Naive B cell (primary cell): ENCODE measurements at regions not wholly inside any gene's neighbourhood (a gene's known extent, or its start where the extent isn't known, plus 50 kb on each side); places are given as distances from the start of the nearest gene placed in this dataset.
A peak's percentile ranks its signal among the peaks of the same experiment; 100 is the strongest.

ENCODE experiments used
- ATAC-seq, 2 donors: fragments of 150-1000 bp; cut with Tn5 transposase; 2 replicates each; pipeline ENCODE4 v1.10.0; 2021; ENCODE audit warnings: low read depth in 2 of 2, mild to moderate bottlenecking in 2 of 2, moderate library complexity in 2 of 2
- DNase-seq: peaks from one replicate; pipeline ENCODE4 v3.0.0; 2022
- H3K27ac Mint-ChIP-seq, 6 donors: one replicate each; pipeline ENCODE4 v1.8.0; 2020 to 2022; ENCODE audit warnings: mild to moderate bottlenecking in 6 of 6, mixed read lengths in 6 of 6, moderate library complexity in 5 of 6, inconsistent platforms in 2 of 6
- H3K27me3 Mint-ChIP-seq, 3 donors: one replicate each; pipeline ENCODE4 v1.8.0; 2021 to 2022; ENCODE audit warnings: mixed read lengths in 3 of 3, mild to moderate bottlenecking in 1 of 3
- H3K36me3 Mint-ChIP-seq, 2 donors: one replicate each; pipeline ENCODE4 v1.8.0; 2020 to 2022; ENCODE audit warnings: mixed read lengths in 2 of 2, inconsistent platforms in 1 of 2, mild to moderate bottlenecking in 1 of 2
- H3K4me1 Mint-ChIP-seq, 3 donors: one replicate each; pipeline ENCODE4 v1.8.0; 2020 to 2022; ENCODE audit warnings: mixed read lengths in 3 of 3, inconsistent platforms in 1 of 3, mild to moderate bottlenecking in 1 of 3, moderate library complexity in 1 of 3
- H3K4me3 Mint-ChIP-seq, 8 donors: one replicate each; pipeline ENCODE4 v1.8.0; 2020 to 2022; ENCODE audit warnings: mild to moderate bottlenecking in 8 of 8, mixed read lengths in 8 of 8, moderate library complexity in 8 of 8, inconsistent platforms in 2 of 8
- H3K9me3 Mint-ChIP-seq, 7 donors: one replicate each; pipeline ENCODE4 v1.8.0; 2020 to 2022; ENCODE audit warnings: mixed read lengths in 7 of 7, mild to moderate bottlenecking in 5 of 7, inconsistent platforms in 2 of 7, moderate library complexity in 1 of 7

GRCh38 chr22:48709453-48709852, 1118.2 kb downstream of the BRD1 start:
- peaks cover 0 to 2% (median 0%) of the 10 kb centered on the region in 7 donors for H3K9me3 Mint-ChIP-seq
- ATAC-seq (no peak), DNase-seq (no peak)
- H3K36me3 Mint-ChIP-seq, result no peaks in the 10 kb centered on the region
- no peaks in the 10 kb centered on the region for H3K4me1 Mint-ChIP-seq
- H3K27ac Mint-ChIP-seq, result no peak overlapping the region
- H3K27me3 Mint-ChIP-seq, result no peaks in the 10 kb centered on the region
- H3K4me3 Mint-ChIP-seq, result no peak overlapping the region

- Mint-ChIP-seq H3K9me3 (no peaks in the 10 kb centered on the region), H3K27me3 (no peaks in the 10 kb centered on the region), H3K36me3 (no peaks in the 10 kb centered on the region), H3K4me1 (no peaks in the 10 kb centered on the region), H3K27ac (no peak overlapping the region), H3K4me3 (no peak overlapping the region)
- DNase-seq (no peak), ATAC-seq (no peak)
Observed at GRCh38 chr22:48708558-48709245, 1119.0 kb downstream of the BRD1 start.

- Mint-ChIP-seq H3K27ac (no peak overlapping the region), H3K4me3 (no peak overlapping the region), H3K36me3 (no peaks in the 10 kb centered on the region), H3K9me3 (no peaks in the 10 kb centered on the region), H3K4me1 (no peaks in the 10 kb centered on the region), H3K27me3 (no peaks in the 10 kb centered on the region)
- DNase-seq (no peak), ATAC-seq (no peak)
Observed at GRCh38 chr22:48707763-48708557, 1119.7 kb downstream of the BRD1 start.

- Mint-ChIP-seq H3K27me3 (no peaks in the 10 kb centered on the region), H3K27ac (peak overlapping the region in 1 of 6 donors; percentile 47), H3K4me3 (no peak overlapping the region), H3K9me3 (no peaks in the 10 kb centered on the region), H3K36me3 (no peaks in the 10 kb centered on the region), H3K4me1 (no peaks in the 10 kb centered on the region)
- no peak for ATAC-seq
- DNase-seq, result no peak
Observed at GRCh38 chr22:48706934-48707762, 1120.5 kb downstream of the BRD1 start.

GRCh38 chr22:48705917-48706605, 1121.6 kb downstream of the BRD1 start:
- Mint-ChIP-seq H3K27ac (no peak overlapping the region), H3K4me3 (no peak overlapping the region), H3K36me3 (no peaks in the 10 kb centered on the region), H3K4me1 (no peaks in the 10 kb centered on the region), H3K27me3 (no peaks in the 10 kb centered on the region), H3K9me3 (no peaks in the 10 kb centered on the region)
- no peak for DNase-seq
- no peak for ATAC-seq

GRCh38 chr22:48705159-48705916, 1122.3 kb downstream of the BRD1 start:
- H3K4me1 Mint-ChIP-seq, result no peaks in the 10 kb centered on the region
- no peaks in the 10 kb centered on the region for H3K9me3 Mint-ChIP-seq
- no peak for DNase-seq
- H3K36me3 Mint-ChIP-seq, result no peaks in the 10 kb centered on the region
- no peak overlapping the region for H3K27ac Mint-ChIP-seq
- H3K27me3 Mint-ChIP-seq, result no peaks in the 10 kb centered on the region
- H3K4me3 Mint-ChIP-seq, result no peak overlapping the region
- no peak for ATAC-seq

- DNase-seq, result no peak
Observed at GRCh38 chr22:48704335-48704734, 1123.3 kb downstream of the BRD1 start.

GRCh38 chr22:48703265-48703941, 1124.3 kb downstream of the BRD1 start:
- ATAC-seq (no peak), DNase-seq (no peak)
- Mint-ChIP-seq H3K4me3 (no peak overlapping the region), H3K27ac (peak overlapping the region in 1 of 6 donors; percentile 20), H3K27me3 (no peaks in the 10 kb centered on the region), H3K9me3 (no peaks in the 10 kb centered on the region), H3K36me3 (no peaks in the 10 kb centered on the region), H3K4me1 (no peaks in the 10 kb centered on the region)

More at GRCh38 chr22:48704335-48704734, 1123.3 kb downstream of the BRD1 start:
- Mint-ChIP-seq H3K27ac (no peak overlapping the region), H3K9me3 (no peaks in the 10 kb centered on the region), H3K4me1 (no peaks in the 10 kb centered on the region), H3K4me3 (no peak overlapping the region), H3K36me3 (no peaks in the 10 kb centered on the region), H3K27me3 (no peaks in the 10 kb centered on the region)
- no peak for ATAC-seq

GRCh38 chr22:48702573-48703264, 1125.0 kb downstream of the BRD1 start:
- Mint-ChIP-seq H3K27ac (peak overlapping the region in 1 of 6 donors; percentile 20), H3K4me1 (no peaks in the 10 kb centered on the region), H3K4me3 (no peak overlapping the region), H3K9me3 (no peaks in the 10 kb centered on the region), H3K27me3 (no peaks in the 10 kb centered on the region), H3K36me3 (no peaks in the 10 kb centered on the region)
- DNase-seq (no peak), ATAC-seq (no peak)

- no peaks in the 10 kb centered on the region for H3K9me3 Mint-ChIP-seq
- no peak for ATAC-seq
- H3K27me3 Mint-ChIP-seq, result no peaks in the 10 kb centered on the region
- H3K36me3 Mint-ChIP-seq, result no peaks in the 10 kb centered on the region
- H3K4me1 Mint-ChIP-seq, result no peaks in the 10 kb centered on the region
- no peak overlapping the region for H3K4me3 Mint-ChIP-seq
- no peak for DNase-seq
- no peak overlapping the region for H3K27ac Mint-ChIP-seq
Observed at GRCh38 chr22:48701296-48702030, 1126.2 kb downstream of the BRD1 start.

GRCh38 chr22:48700566-48701295, 1126.9 kb downstream of the BRD1 start:
- Mint-ChIP-seq H3K4me3 (no peak overlapping the region), H3K4me1 (no peaks in the 10 kb centered on the region), H3K27me3 (no peaks in the 10 kb centered on the region), H3K36me3 (no peaks in the 10 kb centered on the region), H3K9me3 (no peaks in the 10 kb centered on the region), H3K27ac (no peak overlapping the region)
- ATAC-seq (no peak), DNase-seq (no peak)
